ENCODE measurements at regions not wholly inside any gene's neighbourhood (a gene's known extent, or its start where the extent isn't known, plus 50 kb on each side); places are given as distances from the start of the nearest gene placed in this dataset.

DNA sequence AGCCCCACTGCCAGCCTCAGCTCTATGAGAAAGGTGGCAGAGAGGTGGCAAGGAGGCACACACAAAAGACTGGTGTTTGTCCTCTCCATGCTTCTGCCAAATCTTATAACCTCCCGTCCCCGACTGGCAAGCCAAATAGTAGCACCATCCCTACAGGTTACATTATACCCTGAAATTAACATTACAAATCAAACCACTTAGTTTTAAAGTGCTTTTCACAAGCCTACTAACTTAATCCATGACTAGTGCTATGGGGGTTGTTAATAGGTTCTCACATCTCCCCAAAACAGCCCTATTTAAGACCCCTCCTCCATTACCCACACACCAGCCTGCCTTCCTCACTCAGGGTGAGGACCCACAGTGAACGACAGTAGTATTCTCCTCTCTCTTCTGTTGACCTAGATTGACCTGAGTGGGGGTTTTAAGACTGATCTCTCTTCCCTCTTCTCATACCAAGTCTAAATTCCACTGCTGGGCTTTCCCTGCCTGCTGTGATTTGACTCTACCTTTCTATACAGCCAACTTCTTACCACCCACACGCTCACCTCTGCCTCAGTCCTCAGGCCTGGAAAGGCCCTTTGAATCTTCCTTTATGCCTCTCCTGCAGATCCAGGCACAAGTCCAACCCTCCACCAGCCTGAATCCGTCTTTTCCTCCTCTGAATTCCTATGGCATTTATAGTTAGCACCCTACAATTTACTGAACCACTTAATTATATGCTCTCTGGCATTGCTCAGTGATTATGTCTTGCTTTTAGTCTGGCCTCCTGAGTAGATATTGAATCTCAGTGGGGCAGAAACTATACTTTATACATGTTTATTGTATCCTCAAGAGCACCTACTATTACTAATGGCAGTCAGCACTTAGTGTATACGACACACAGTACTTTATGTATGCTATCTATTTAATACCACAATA is 116.1 kb downstream of the TMEM174 start:
- no peak overlapping the region for H3K4me3 ChIP-seq (ENCODE audit: low read depth, low read length)
- no peak overlapping the region for H3K4me2 ChIP-seq (ENCODE audit: low read length)
- no peak overlapping the region for H3K9ac ChIP-seq
- TF ChIP-seq, protein P1, sequence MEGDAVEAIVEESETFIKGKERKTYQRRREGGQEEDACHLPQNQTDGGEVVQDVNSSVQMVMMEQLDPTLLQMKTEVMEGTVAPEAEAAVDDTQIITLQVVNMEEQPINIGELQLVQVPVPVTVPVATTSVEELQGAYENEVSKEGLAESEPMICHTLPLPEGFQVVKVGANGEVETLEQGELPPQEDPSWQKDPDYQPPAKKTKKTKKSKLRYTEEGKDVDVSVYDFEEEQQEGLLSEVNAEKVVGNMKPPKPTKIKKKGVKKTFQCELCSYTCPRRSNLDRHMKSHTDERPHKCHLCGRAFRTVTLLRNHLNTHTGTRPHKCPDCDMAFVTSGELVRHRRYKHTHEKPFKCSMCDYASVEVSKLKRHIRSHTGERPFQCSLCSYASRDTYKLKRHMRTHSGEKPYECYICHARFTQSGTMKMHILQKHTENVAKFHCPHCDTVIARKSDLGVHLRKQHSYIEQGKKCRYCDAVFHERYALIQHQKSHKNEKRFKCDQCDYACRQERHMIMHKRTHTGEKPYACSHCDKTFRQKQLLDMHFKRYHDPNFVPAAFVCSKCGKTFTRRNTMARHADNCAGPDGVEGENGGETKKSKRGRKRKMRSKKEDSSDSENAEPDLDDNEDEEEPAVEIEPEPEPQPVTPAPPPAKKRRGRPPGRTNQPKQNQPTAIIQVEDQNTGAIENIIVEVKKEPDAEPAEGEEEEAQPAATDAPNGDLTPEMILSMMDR (IDR thresholded peaks at IDR 0.05): no peak
- no peak overlapping the region for H2AFZ ChIP-seq
- no peaks in the 10 kb centered on the region for H3K9me3 ChIP-seq (ENCODE audit: control insufficient read depth, low read length)
- no peaks in the 10 kb centered on the region for H3K27me3 ChIP-seq (ENCODE audit: control insufficient read depth, insufficient read depth, low read length)
- no peak overlapping the region for H3K27ac ChIP-seq
- no peaks in the 10 kb centered on the region for H3K36me3 ChIP-seq (ENCODE audit: control insufficient read depth, insufficient read depth, low read length)
- no peaks in the 10 kb centered on the region for H3K79me2 ChIP-seq
- H3K4me1 ChIP-seq: no peaks in the 10 kb centered on the region

DNA sequence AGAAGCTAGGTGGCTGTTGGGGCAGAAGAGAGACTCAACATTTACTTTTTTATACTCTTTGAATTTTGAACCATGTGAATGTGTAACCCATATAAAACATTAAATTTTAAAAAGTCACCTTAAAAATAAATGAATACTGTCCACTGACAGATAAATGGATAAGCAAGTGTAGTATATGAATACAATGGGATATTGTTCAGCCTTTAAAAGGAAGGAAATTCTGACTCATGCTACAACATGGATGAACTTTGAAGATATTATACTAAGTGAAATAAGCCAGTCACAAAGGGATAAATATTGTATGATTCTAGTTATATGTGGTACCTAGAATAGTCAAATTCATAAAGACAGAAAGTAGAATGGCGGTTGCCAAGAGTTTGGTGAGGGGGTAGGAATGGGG is 113.9 kb downstream of the TMEM174 start:
- Histone ChIP-seq H2AFZ (no peak overlapping the region), H3K79me2 (no peaks in the 10 kb centered on the region), H3K27ac (no peak overlapping the region), H3K27me3 (ENCODE audit: control insufficient read depth, insufficient read depth, low read length) (no peaks in the 10 kb centered on the region), H3K4me1 (no peaks in the 10 kb centered on the region), H3K36me3 (ENCODE audit: control insufficient read depth, insufficient read depth, low read length) (no peaks in the 10 kb centered on the region), H3K9me3 (ENCODE audit: control insufficient read depth, low read length) (no peaks in the 10 kb centered on the region), H3K4me2 (ENCODE audit: low read length) (no peak overlapping the region), H3K9ac (no peak overlapping the region), H3K4me3 (ENCODE audit: low read depth, low read length) (no peak overlapping the region)
- TF ChIP-seq, protein P1 (IDR thresholded peaks at IDR 0.05): no peak

DNA sequence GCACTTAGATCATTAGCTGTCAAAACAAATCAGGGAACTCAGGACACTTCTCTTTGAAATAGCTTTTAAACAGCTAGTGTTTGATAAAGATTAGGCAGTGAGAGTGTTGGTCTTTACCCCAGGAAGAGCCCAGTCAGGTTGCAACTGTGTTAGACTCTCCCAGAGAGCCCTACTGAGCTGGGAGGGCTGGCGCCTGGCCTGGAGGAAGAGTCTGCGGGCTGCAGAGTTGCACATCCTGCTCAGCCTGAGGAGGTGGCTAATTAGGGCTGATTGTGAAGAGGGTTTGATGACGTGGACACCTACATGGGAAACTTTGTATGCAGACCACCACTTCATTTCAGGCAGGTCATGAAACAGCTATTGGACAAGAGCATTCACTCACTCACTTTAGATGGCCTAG is 112.0 kb downstream of the TMEM174 start:
- H3K4me2 ChIP-seq (ENCODE audit: low read length): no peak overlapping the region
- TF ChIP-seq, protein P1 (IDR thresholded peaks at IDR 0.05): no peak
- H3K27me3 ChIP-seq (ENCODE audit: control insufficient read depth, insufficient read depth, low read length): no peaks in the 10 kb centered on the region

DNA sequence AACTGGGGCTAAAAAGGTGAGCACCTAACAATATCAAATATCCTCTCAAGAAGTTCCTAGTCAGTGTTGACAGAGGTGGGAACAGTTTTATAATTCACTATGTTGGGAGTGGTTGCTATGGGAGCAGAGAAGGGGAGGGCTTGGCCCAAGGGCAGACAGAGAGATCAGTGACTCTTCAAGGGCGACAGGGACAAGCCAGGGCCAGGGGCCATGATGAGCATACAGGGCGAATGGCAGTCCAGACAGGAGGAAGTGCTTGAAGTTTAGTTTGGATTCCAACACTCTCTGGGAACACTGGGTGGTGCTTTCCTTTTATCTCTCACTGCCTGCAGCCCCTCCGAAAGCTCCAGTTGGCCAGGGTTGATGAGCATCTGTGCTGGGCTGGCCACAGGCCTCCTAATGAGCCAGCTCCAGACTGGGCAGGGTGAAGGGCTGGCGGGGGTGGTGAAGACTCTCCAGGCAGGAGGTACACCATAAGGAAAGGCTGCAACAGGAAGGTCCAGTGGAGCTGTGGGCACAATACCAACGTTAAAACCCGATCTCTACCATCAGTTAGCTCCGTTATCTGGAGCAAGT is 111.3 kb downstream of the TMEM174 start:
- no peak overlapping the region for H2AFZ ChIP-seq
- H3K27me3 ChIP-seq (ENCODE audit: control insufficient read depth, insufficient read depth, low read length): no peaks in the 10 kb centered on the region
- H3K36me3 ChIP-seq (ENCODE audit: control insufficient read depth, insufficient read depth, low read length): no peaks in the 10 kb centered on the region
- H3K4me2 ChIP-seq (ENCODE audit: low read length): no peak overlapping the region
- TF ChIP-seq, protein P1 (IDR thresholded peaks at IDR 0.05): no peak
- H3K4me3 ChIP-seq (ENCODE audit: low read depth, low read length): no peak overlapping the region
- H3K79me2 ChIP-seq: no peaks in the 10 kb centered on the region
- no peaks in the 10 kb centered on the region for H3K4me1 ChIP-seq
- H3K9ac ChIP-seq: no peak overlapping the region
- no peaks in the 10 kb centered on the region for H3K9me3 ChIP-seq (ENCODE audit: control insufficient read depth, low read length)
- no peak overlapping the region for H3K27ac ChIP-seq

More for the DNA sequence above, 112.0 kb downstream of the TMEM174 start:
- no peaks in the 10 kb centered on the region for H3K4me1 ChIP-seq
- H2AFZ ChIP-seq: no peak overlapping the region
- H3K9me3 ChIP-seq (ENCODE audit: control insufficient read depth, low read length): no peaks in the 10 kb centered on the region
- no peaks in the 10 kb centered on the region for H3K79me2 ChIP-seq
- H3K36me3 ChIP-seq (ENCODE audit: control insufficient read depth, insufficient read depth, low read length): no peaks in the 10 kb centered on the region
- no peak overlapping the region for H3K4me3 ChIP-seq (ENCODE audit: low read depth, low read length)
- H3K27ac ChIP-seq: no peak overlapping the region
- no peak overlapping the region for H3K9ac ChIP-seq

Measured in parathyroid adenoma (tissue), 2 donors.